Body of pancreas (tissue), 4 donors: ENCODE measurements at regions not wholly inside any gene's neighbourhood (a gene's known extent, or its start where the extent isn't known, plus 50 kb on each side); places are given as distances from the start of the nearest gene placed in this dataset.

Experiments used
- CTCF ChIP-seq, 7 experiments: fragments of 450-650 bp in 4 of 7; fragments of 200-600 bp in 3 of 7; sonication (generic) in 3 of 7; IDR thresholded peaks; one replicate each; pipeline ENCODE4 v1.5.1; 2016 to 2019; ENCODE audit warnings: antibody characterized with exemption in 7 of 7
- POLR2A ChIP-seq, 3 donors: fragments of 450-650 bp; IDR thresholded peaks; one replicate each; pipeline ENCODE4 v1.6.1; 2016; ENCODE audit warnings: antibody characterized with exemption in 3 of 3, mild to moderate bottlenecking in 2 of 3

- TF ChIP-seq CTCF (IDR thresholded peaks at IDR 0.05) (no peak), POLR2A (IDR thresholded peaks at IDR 0.05) (no peak)
Observed at GRCh38 chr18:46293742-46294181, 189.6 kb downstream of the HAUS1 start.
